OCI-LY1 (cell line): ENCODE measurements at regions not wholly inside any gene's neighbourhood (a gene's known extent, or its start where the extent isn't known, plus 50 kb on each side); places are given as distances from the start of the nearest gene placed in this dataset.

ENCODE experiments used
- EZH2 ChIP-seq: fragments of 200-600 bp; sonication (generic), shearing (Covaris generic); IDR thresholded peaks from 2 replicates; pipeline ENCODE4 v1.8.0; 2017; ENCODE audit warnings: borderline replicate concordance, mixed run types, mild to moderate bottlenecking, antibody characterized with exemption, low read length, moderate library complexity, mixed read lengths
- TF ChIP-seq, protein P1 (sequence below): fragments of 200-600 bp; sonication (generic), shearing (Covaris generic); IDR thresholded peaks from 2 replicates; pipeline ENCODE4 v1.5.1; 2017; ENCODE audit warnings: mild to moderate bottlenecking, antibody characterized with exemption, low read length, moderate library complexity, mixed read lengths

DNA sequence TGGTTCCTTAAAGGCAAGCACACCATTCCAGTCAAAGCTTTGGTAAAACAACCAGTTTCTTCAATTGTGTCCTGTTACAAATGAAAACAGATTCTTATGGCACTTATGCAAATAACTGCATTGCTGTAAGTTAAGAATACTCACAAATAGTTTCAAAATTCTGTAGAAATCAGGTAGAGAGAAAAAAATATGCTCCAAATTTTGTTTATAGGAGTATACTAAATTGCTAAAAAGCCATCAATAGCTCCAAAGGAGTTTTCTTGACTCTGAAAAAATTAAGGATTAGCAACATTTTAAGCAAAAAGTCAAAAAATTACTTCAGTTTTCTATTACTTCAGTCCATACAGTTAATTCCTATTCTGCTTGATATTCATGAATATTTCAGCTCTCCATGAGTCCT, 51.3 kb upstream of the KAT6B start:
- TF ChIP-seq, protein P1, sequence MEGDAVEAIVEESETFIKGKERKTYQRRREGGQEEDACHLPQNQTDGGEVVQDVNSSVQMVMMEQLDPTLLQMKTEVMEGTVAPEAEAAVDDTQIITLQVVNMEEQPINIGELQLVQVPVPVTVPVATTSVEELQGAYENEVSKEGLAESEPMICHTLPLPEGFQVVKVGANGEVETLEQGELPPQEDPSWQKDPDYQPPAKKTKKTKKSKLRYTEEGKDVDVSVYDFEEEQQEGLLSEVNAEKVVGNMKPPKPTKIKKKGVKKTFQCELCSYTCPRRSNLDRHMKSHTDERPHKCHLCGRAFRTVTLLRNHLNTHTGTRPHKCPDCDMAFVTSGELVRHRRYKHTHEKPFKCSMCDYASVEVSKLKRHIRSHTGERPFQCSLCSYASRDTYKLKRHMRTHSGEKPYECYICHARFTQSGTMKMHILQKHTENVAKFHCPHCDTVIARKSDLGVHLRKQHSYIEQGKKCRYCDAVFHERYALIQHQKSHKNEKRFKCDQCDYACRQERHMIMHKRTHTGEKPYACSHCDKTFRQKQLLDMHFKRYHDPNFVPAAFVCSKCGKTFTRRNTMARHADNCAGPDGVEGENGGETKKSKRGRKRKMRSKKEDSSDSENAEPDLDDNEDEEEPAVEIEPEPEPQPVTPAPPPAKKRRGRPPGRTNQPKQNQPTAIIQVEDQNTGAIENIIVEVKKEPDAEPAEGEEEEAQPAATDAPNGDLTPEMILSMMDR: no peak
- no peak for TF ChIP-seq EZH2
